HepG2 (cell line): ENCODE measurements at regions not wholly inside any gene's neighbourhood (a gene's known extent, or its start where the extent isn't known, plus 50 kb on each side); places are given as distances from the start of the nearest gene placed in this dataset.

Experiments
- ATAC-seq: fragments of 200-7000 bp; cut with Tn5 transposase; 3 replicates; pipeline ENCODE4 v1.9.1; 2020; ENCODE audit warnings: mild to moderate bottlenecking, moderate library complexity
- BruUV-seq: library from RNA; stranded (reverse); fragments of 400-500 nt; replicated peaks from 2 replicates; lab custom pipeline; 2021; lab: Mats Ljungman, UMichigan
- CTCF ChIA-PET: fragments of 300-600 bp; formaldehyde crosslinking; extraction: SDS; loops from one replicate; lab custom pipeline; 2021; ENCODE audit warnings: low total read pairs, inconsistent platforms, low intra/inter-chr PET ratio; lab: Yijun Ruan, JAX
- POLR2A ChIA-PET: fragments of 350-600 bp; sonication (Branson Sonifier 250); formaldehyde crosslinking; loops from one replicate; lab custom pipeline; 2020; ENCODE audit warnings: antibody characterized with exemption, inconsistent platforms; lab: Yijun Ruan, JAX
- DNase-seq: peaks from one replicate; pipeline ENCODE4 v3.0.0-alpha.2; 2015; ENCODE audit warnings: low spot score
- FAIRE-seq: peaks from 3 replicates; lab custom pipeline; 2011; peaks lifted over from hg19 to GRCh38; lab: Jason Lieb, UNC
- H2AFZ ChIP-seq: one replicate; pipeline ENCODE4 v1.6.1; 2011; ENCODE audit warnings: low read length, inconsistent platforms
- H3K27ac ChIP-seq: fragments of 300-600 bp; 3 replicates; pipeline ENCODE4 v1.8.0; 2011; ENCODE audit warnings: mixed run types, mild to moderate bottlenecking, mixed read lengths, low read length, inconsistent platforms; ENCODE audit not compliant: insufficient read depth; ENCODE audit errors: extremely low read length
- H3K27me3 ChIP-seq, 2 experiments: fragments of 200-600 bp in 1 of 2; 2 replicates in 1 of 2; 3 replicates in 1 of 2; pipeline versions ENCODE4 v1.6.0 to v1.8.0; 2011; ENCODE audit warnings: low read length in 2 of 2, mild to moderate bottlenecking in 2 of 2, moderate library complexity in 2 of 2, inconsistent platforms in 1 of 2; ENCODE audit not compliant: insufficient read depth in 2 of 2, control insufficient read depth in 1 of 2
- H3K36me3 ChIP-seq, 2 experiments: fragments of 200-600 bp in 1 of 2; replicated peaks in 1 of 2; 2 replicates in 1 of 2; 3 replicates in 1 of 2; pipeline versions ENCODE4 v1.5.1 to v1.8.0; 2011; ENCODE audit warnings: low read length in 2 of 2, inconsistent platforms in 1 of 2; ENCODE audit not compliant: insufficient read depth in 2 of 2, control insufficient read depth in 1 of 2
- H3K4me1 ChIP-seq: 2 replicates; pipeline ENCODE4 v1.5.1; 2012; ENCODE audit warnings: low read length, inconsistent platforms; ENCODE audit not compliant: insufficient read depth
- H3K4me2 ChIP-seq: 2 replicates; pipeline ENCODE4 v1.6.0; 2011; ENCODE audit warnings: low read depth, low read length, inconsistent platforms
- H3K4me3 ChIP-seq, 3 experiments: fragments of 200-600 bp in 1 of 3; sonication (generic), shearing (Covaris generic) in 1 of 3; replicated peaks in 1 of 3; 2 replicates each; pipeline ENCODE4 v1.5.1; 2011 to 2016; ENCODE audit warnings: low read length in 3 of 3, inconsistent platforms in 2 of 3, low read depth in 2 of 3, mild to moderate bottlenecking in 2 of 3, control low read depth in 1 of 3, mixed read lengths in 1 of 3; ENCODE audit not compliant: insufficient read depth in 1 of 3
- H3K79me2 ChIP-seq: one replicate; pipeline ENCODE4 v1.6.1; 2011; ENCODE audit warnings: low read length, inconsistent platforms; ENCODE audit not compliant: insufficient read depth
- H3K9ac ChIP-seq: 2 replicates; pipeline ENCODE4 v1.6.0; 2011; ENCODE audit warnings: mild to moderate bottlenecking, low read depth, low read length, inconsistent platforms; ENCODE audit not compliant: insufficient read depth
- H3K9me3 ChIP-seq: 2 replicates; pipeline ENCODE4 v1.5.1; 2012; ENCODE audit warnings: mild to moderate bottlenecking, low read length
- H4K20me1 ChIP-seq: 2 replicates; pipeline ENCODE4 v1.6.0; 2011; ENCODE audit warnings: inconsistent platforms, mild to moderate bottlenecking, low read length, moderate library complexity; ENCODE audit not compliant: insufficient read depth
- ELF1 ChIP-seq: sonication (generic); formaldehyde crosslinking; IDR thresholded peaks from 2 replicates; pipeline ENCODE4 v1.4.0; 2020; ENCODE audit warnings: missing genetic modification reagents
- FOXC1 ChIP-seq: sonication (generic); formaldehyde crosslinking; IDR thresholded peaks from 2 replicates; pipeline ENCODE4 v1.8.0; 2022; ENCODE audit warnings: mild to moderate bottlenecking, missing genetic modification reagents, borderline replicate concordance
- FOXM1 ChIP-seq: sonication (generic); formaldehyde crosslinking; IDR thresholded peaks from 2 replicates; pipeline ENCODE4 v1.5.0; 2020; ENCODE audit warnings: missing genetic modification reagents
- ISX ChIP-seq: sonication (generic); formaldehyde crosslinking; conservative IDR thresholded peaks from 2 replicates; pipeline ENCODE4 v1.5.0; 2020; ENCODE audit warnings: missing genetic modification reagents
- TAF1 ChIP-seq: sonication (generic); formaldehyde crosslinking; IDR thresholded peaks from 2 replicates; pipeline ENCODE4 v1.4.0; 2020; ENCODE audit warnings: missing genetic modification reagents
- ZFP41 ChIP-seq: sonication (generic); formaldehyde crosslinking; IDR thresholded peaks from 2 replicates; pipeline ENCODE4 v1.4.0; 2020; ENCODE audit warnings: mild to moderate bottlenecking, missing genetic modification reagents, borderline replicate concordance
- ZNF615 ChIP-seq: sonication (generic); formaldehyde crosslinking; IDR thresholded peaks from 2 replicates; pipeline ENCODE4 v1.5.0; 2020; ENCODE audit warnings: mild to moderate bottlenecking, missing genetic modification reagents, borderline replicate concordance
- WGBS: methylation state at CpG from one replicate; pipeline ENCODE4 v1.1.6; 2017; ENCODE audit warnings: low lambda C conversion rate; 5-methylcytosine and 5-hydroxymethylcytosine counted together
- in situ Hi-C: cut with HindIII; loops from 2 replicates; pipeline ENCODE4 v1.10.0; 2017; ENCODE audit warnings: low pct_unique_long_range_greater_than_20kb; ENCODE audit not compliant: extremely low pct_ligation_motif_present
- intact Hi-C: fragments of 100-400 bp; cut with micrococcal nuclease; formaldehyde crosslinking; loops from one replicate; pipeline ENCODE4 v1.10.0; 2022; ENCODE audit not compliant: unreplicated experiment

DNA sequence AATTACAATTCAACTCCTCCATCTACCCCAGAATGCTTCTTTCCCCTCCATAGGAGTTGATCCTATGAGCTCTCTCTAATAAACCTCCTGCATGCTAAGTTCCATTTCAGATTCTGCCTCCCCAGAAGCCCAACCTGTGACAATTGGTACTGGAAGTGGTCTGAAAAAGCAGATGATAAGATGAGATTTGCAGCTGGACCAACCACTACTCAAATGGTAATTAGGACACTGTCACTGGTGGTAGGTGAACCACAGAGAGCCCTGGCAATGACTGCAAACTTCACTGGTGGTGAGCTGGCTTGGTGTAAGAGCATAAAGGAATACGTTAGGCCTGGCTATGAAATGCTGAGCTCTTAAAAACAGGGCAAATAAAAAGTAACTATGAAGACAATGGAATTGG, 112.6 kb downstream of the ESM1 start:
- Histone ChIP-seq H2AFZ (no peak overlapping the region), H3K79me2 (no peaks in the 10 kb centered on the region), H3K4me1 (no peaks in the 10 kb centered on the region), H3K27ac (no peak overlapping the region), H3K9me3 (no peaks in the 10 kb centered on the region), H3K9ac (no peak overlapping the region), H3K27me3 (peaks cover 0 to 4% of the 10 kb centered on the region in 2 experiments; a peak in 1 of 5 replicates), H3K36me3 (no peaks in the 10 kb centered on the region), H4K20me1 (no peaks in the 10 kb centered on the region), H3K4me3 (no peak overlapping the region), H3K4me2 (no peak overlapping the region)
- no TSS peak for BruUV-seq
- intact Hi-C loops (no loop called here), in situ Hi-C loops (no loop called here)
- TF ChIP-seq ZFP41 (CRISPR knock-in tag) (no peak), ELF1 (CRISPR knock-in tag) (no peak), FOXM1 (CRISPR knock-in tag) (no peak), ISX (CRISPR knock-in tag) (no peak)
- ChIA-PET POLR2A (no interaction called here), CTCF (no interaction called here)
- ATAC-seq, result no peak
- WGBS, result 17% methylated on average over 1 of the region's 1 CpG
- no peak for DNase-seq
- no peak for FAIRE-seq

DNA sequence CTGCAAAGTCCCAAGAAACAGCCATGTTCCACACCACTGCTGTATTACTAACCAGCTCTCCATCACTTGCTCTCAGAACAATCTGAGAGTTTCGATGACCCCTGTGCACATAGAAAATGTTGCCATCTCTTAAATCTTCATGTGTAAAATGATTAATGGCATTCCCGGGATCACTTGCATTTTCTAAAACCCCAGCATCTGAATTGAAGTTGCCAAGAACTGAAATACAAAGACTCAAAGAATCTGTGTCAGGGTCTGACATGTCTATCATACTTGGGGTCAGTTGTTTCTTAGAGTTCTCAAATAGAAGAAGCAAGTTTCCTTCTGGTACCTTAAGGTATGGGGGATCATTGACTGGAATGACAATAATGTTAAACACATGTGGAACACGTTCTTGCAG, 115.1 kb downstream of the ESM1 start:
- TF ChIP-seq TAF1 (CRISPR knock-in tag), result no peak
- TF ChIP-seq FOXC1 (CRISPR knock-in tag), result no peak
- no peak for TF ChIP-seq ZNF615 (CRISPR knock-in tag)
- H3K27ac ChIP-seq, result no peak overlapping the region
- H3K79me2 ChIP-seq, result no peaks in the 10 kb centered on the region
- no peaks in the 10 kb centered on the region for H4K20me1 ChIP-seq
- BruUV-seq, result no TSS peak
- no peak overlapping the region for H2AFZ ChIP-seq
- H3K4me1 ChIP-seq, result no peaks in the 10 kb centered on the region
- no peaks in the 10 kb centered on the region for H3K9me3 ChIP-seq
- 2% methylated on average over 3 of the region's 3 CpGs for WGBS
- H3K4me3 ChIP-seq, result no peak overlapping the region
- H3K36me3 ChIP-seq, result no peaks in the 10 kb centered on the region
- no peak for ATAC-seq
- no peak overlapping the region for H3K9ac ChIP-seq
- H3K4me2 ChIP-seq, result no peak overlapping the region
- CTCF ChIA-PET, result no interaction called here
- intact Hi-C loops, result no loop called here
- POLR2A ChIA-PET, result no interaction called here
- DNase-seq, result no peak
- H3K27me3 ChIP-seq, result peaks cover 0 to 4% of the 10 kb centered on the region in 2 experiments; a peak in 1 of 5 replicates
- in situ Hi-C loops, result no loop called here
- FAIRE-seq, result no peak
